ENCODE measurements at regions not wholly inside any gene's neighbourhood (a gene's known extent, or its start where the extent isn't known, plus 50 kb on each side); places are given as distances from the start of the nearest gene placed in this dataset.

GRCh38 chr10:43753397-43754061 lies 104.8 kb upstream of the ZNF32 start:
- 90 to 96% methylated on average over 6 to 18 of the region's 18 CpGs for WGBS, 2 donors
- Histone ChIP-seq H3K36me3 (ENCODE audit: low read depth, missing control alignments) (no peaks in the 10 kb centered on the region), H3K9me3 (no peaks in the 10 kb centered on the region), H3K27me3 (no peaks in the 10 kb centered on the region), H3K27ac (no peak overlapping the region), H3K4me1 (no peaks in the 10 kb centered on the region), H3K4me3 (no peak overlapping the region)
- no peak for TF ChIP-seq CTCF (IDR thresholded peaks at IDR 0.05)
- no peak for TF ChIP-seq POLR2A (IDR thresholded peaks at IDR 0.05)
- DNase-seq: no peak
- intact Hi-C loops (cut with DNase I; ENCODE audit: low total_unique reads): no loop called here

GRCh38 chr10:43752682-43753081 lies 104.0 kb upstream of the ZNF32 start:
- H3K36me3 ChIP-seq (ENCODE audit: low read depth, missing control alignments): no peaks in the 10 kb centered on the region
- H3K4me3 ChIP-seq: no peak overlapping the region
- intact Hi-C loops (cut with DNase I; ENCODE audit: low total_unique reads): no loop called here
- TF ChIP-seq CTCF (IDR thresholded peaks at IDR 0.05) (no peak), POLR2A (IDR thresholded peaks at IDR 0.05) (no peak)
- H3K4me1 ChIP-seq: no peaks in the 10 kb centered on the region
- no peaks in the 10 kb centered on the region for H3K27me3 ChIP-seq
- no peaks in the 10 kb centered on the region for H3K9me3 ChIP-seq
- 67 to 96% methylated on average over 1 of the region's 1 CpG for WGBS, 2 donors
- DNase-seq: no peak
- H3K27ac ChIP-seq: no peak overlapping the region

- no peak overlapping the region for H3K4me3 ChIP-seq
- no peak overlapping the region for H3K27ac ChIP-seq
- no peaks in the 10 kb centered on the region for H3K36me3 ChIP-seq (ENCODE audit: low read depth, missing control alignments)
- H3K27me3 ChIP-seq: no peaks in the 10 kb centered on the region
- no peak for TF ChIP-seq CTCF (IDR thresholded peaks at IDR 0.05)
- TF ChIP-seq POLR2A (IDR thresholded peaks at IDR 0.05): no peak
- intact Hi-C loops (cut with DNase I; ENCODE audit: low total_unique reads): no loop called here
- no peak for DNase-seq
- no peaks in the 10 kb centered on the region for H3K9me3 ChIP-seq
- WGBS, 2 donors: 91 to 95% methylated on average over 3 to 5 of the region's 5 CpGs
- H3K4me1 ChIP-seq: no peaks in the 10 kb centered on the region
Observed at GRCh38 chr10:43751646-43752045, 103.0 kb upstream of the ZNF32 start.

GRCh38 chr10:43749940-43750552 lies 101.4 kb upstream of the ZNF32 start:
- Histone ChIP-seq H3K4me3 (no peak overlapping the region), H3K36me3 (ENCODE audit: low read depth, missing control alignments) (no peaks in the 10 kb centered on the region), H3K27ac (no peak overlapping the region), H3K9me3 (no peaks in the 10 kb centered on the region), H3K4me1 (no peaks in the 10 kb centered on the region), H3K27me3 (no peaks in the 10 kb centered on the region)
- no peak for TF ChIP-seq CTCF (IDR thresholded peaks at IDR 0.05)
- no peak for TF ChIP-seq POLR2A (IDR thresholded peaks at IDR 0.05)
- no peak for DNase-seq
- intact Hi-C loops (cut with DNase I; ENCODE audit: low total_unique reads): no loop called here
- WGBS, 2 donors: 84 to 88% methylated on average over 4 of the region's 4 CpGs

GRCh38 chr10:43749145-43749576 lies 100.5 kb upstream of the ZNF32 start:
- TF ChIP-seq CTCF (IDR thresholded peaks at IDR 0.05) (no peak), POLR2A (IDR thresholded peaks at IDR 0.05) (no peak)
- intact Hi-C loops (cut with DNase I; ENCODE audit: low total_unique reads): no loop called here
- WGBS, 2 donors: 82 to 91% methylated on average over 13 of the region's 13 CpGs

More at GRCh38 chr10:43749145-43749576, 100.5 kb upstream of the ZNF32 start:
- Histone ChIP-seq H3K9me3 (no peaks in the 10 kb centered on the region), H3K4me1 (no peaks in the 10 kb centered on the region), H3K36me3 (ENCODE audit: low read depth, missing control alignments) (no peaks in the 10 kb centered on the region), H3K27ac (no peak overlapping the region), H3K4me3 (no peak overlapping the region), H3K27me3 (no peaks in the 10 kb centered on the region)
- DNase-seq: no peak
